Fibroblast of the aortic adventitia (primary cell): ENCODE measurements at regions not wholly inside any gene's neighbourhood (a gene's known extent, or its start where the extent isn't known, plus 50 kb on each side); places are given as distances from the start of the nearest gene placed in this dataset.
A peak's percentile ranks its signal among the peaks of the same experiment; 100 is the strongest.
"Not testable (repeated sequence)": the region's sequence is repeated elsewhere in the genome, so short reads cannot be mapped to it uniquely, and the experiment has no call there.

Source experiments
- DNase-seq: peaks from one replicate; pipeline ENCODE4 v3.0.0-alpha.2; 2010; ENCODE audit warnings: low read depth
- H3K4me3 ChIP-seq: 2 replicates; pipeline ENCODE4 v1.5.1; 2011; ENCODE audit warnings: low read depth, mild to moderate bottlenecking, control low read depth, low read length, moderate library complexity
- CTCF ChIP-seq: IDR thresholded peaks from 2 replicates; pipeline ENCODE4 v1.5.1; 2011; ENCODE audit warnings: mild to moderate bottlenecking, low read length, control low read depth, inconsistent platforms; ENCODE audit not compliant: insufficient read depth

- no peak for TF ChIP-seq CTCF
- DNase-seq = no peak
- H3K4me3 ChIP-seq = no peak overlapping the region
Measured at GRCh38 chr3:87120881-87121280, 106.2 kb upstream of the CHMP2B start.

GRCh38 chr3:87120236-87120635 is 106.9 kb upstream of the CHMP2B start:
- TF ChIP-seq CTCF = no peak
- no peak for DNase-seq
- H3K4me3 ChIP-seq = no peak overlapping the region

GRCh38 chr3:87109465-87109864 is 117.6 kb upstream of the CHMP2B start:
- no peak for DNase-seq
- no peak for TF ChIP-seq CTCF
- no peak overlapping the region for H3K4me3 ChIP-seq

GRCh38 chr3:87101861-87102625 is 111.1 kb upstream of the VGLL3 start:
- DNase-seq = no peak
- TF ChIP-seq CTCF = no peak
- H3K4me3 ChIP-seq = no peak overlapping the region

GRCh38 chr3:87097733-87098132 is 106.8 kb upstream of the VGLL3 start:
- H3K4me3 ChIP-seq, DNase-seq: not testable (repeated sequence)

- TF ChIP-seq CTCF = no peak
- H3K4me3 ChIP-seq = no peak overlapping the region
- no peak for DNase-seq
Measured at GRCh38 chr3:87090631-87091030, 99.7 kb upstream of the VGLL3 start.

GRCh38 chr3:87088993-87089841 is 98.3 kb upstream of the VGLL3 start:
- DNase-seq = peak; percentile 86
- H3K4me3 ChIP-seq = peak overlapping the region; percentile 70
- TF ChIP-seq CTCF = no peak
